Endothelial cell (in vitro differentiated cells): ENCODE measurements at regions not wholly inside any gene's neighbourhood (a gene's known extent, or its start where the extent isn't known, plus 50 kb on each side); places are given as distances from the start of the nearest gene placed in this dataset.

ENCODE experiments used
- DNase-seq: peaks from one replicate; pipeline ENCODE4 v3.0.0; 2021; ENCODE audit warnings: low spot score
- H3K27ac Mint-ChIP-seq: one replicate; pipeline ENCODE4 v1.8.0; 2021; ENCODE audit warnings: mixed read lengths, inconsistent platforms; ENCODE audit not compliant: unreplicated experiment
- H3K27me3 Mint-ChIP-seq: one replicate; pipeline ENCODE4 v1.8.0; 2021; ENCODE audit warnings: mild to moderate bottlenecking, moderate library complexity, mixed read lengths, inconsistent platforms; ENCODE audit not compliant: unreplicated experiment
- H3K36me3 Mint-ChIP-seq: one replicate; pipeline ENCODE4 v1.8.0; 2021; ENCODE audit warnings: mild to moderate bottlenecking, low read depth, mixed read lengths, inconsistent platforms; ENCODE audit not compliant: unreplicated experiment
- H3K4me1 Mint-ChIP-seq: one replicate; pipeline ENCODE4 v1.8.0; 2021; ENCODE audit warnings: mild to moderate bottlenecking, mixed read lengths, inconsistent platforms; ENCODE audit not compliant: unreplicated experiment
- H3K4me3 Mint-ChIP-seq: one replicate; pipeline ENCODE4 v1.8.0; 2021; ENCODE audit warnings: mild to moderate bottlenecking, mixed read lengths, inconsistent platforms; ENCODE audit not compliant: unreplicated experiment
- H3K9me3 Mint-ChIP-seq: one replicate; pipeline ENCODE4 v1.8.0; 2021; ENCODE audit warnings: mixed read lengths, inconsistent platforms; ENCODE audit not compliant: unreplicated experiment
- CTCF ChIP-seq: fragments of 200-600 bp; sonication (generic); IDR thresholded peaks from one replicate; pipeline ENCODE4 v1.5.0; 2021; ENCODE audit warnings: antibody characterized with exemption; ENCODE audit not compliant: unreplicated experiment

DNA sequence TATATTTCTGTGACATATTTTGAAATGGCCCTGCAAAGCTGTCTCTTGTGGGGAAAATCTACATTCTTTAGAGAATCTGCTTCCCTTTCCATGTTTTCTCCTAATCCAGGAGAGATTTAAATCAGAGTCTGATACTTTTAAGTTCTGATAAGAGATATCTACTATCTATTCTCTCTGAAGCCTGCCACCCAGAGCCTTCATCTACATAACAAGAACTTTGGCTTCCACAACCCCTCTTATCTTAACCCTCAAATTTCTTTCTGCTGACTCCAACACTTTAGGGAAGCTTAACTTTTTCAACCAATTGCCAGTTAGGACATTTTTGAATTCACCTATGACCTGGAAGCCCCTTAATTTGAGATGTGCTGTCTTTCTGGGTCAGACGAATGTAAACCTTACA, 965.2 kb downstream of the TBC1D22A start:
- no peak overlapping the region for H3K27ac Mint-ChIP-seq
- H3K4me1 Mint-ChIP-seq: no peaks in the 10 kb centered on the region
- H3K9me3 Mint-ChIP-seq: peaks cover 16% of the 10 kb centered on the region
- H3K36me3 Mint-ChIP-seq: peaks cover 8% of the 10 kb centered on the region
- no peaks in the 10 kb centered on the region for H3K27me3 Mint-ChIP-seq
- no peak for DNase-seq
- TF ChIP-seq CTCF: no peak
- no peak overlapping the region for H3K4me3 Mint-ChIP-seq

GRCh38 chr22:47724751-47725150, 962.3 kb downstream of the TBC1D22A start:
- Mint-ChIP-seq H3K4me3 (no peak overlapping the region), H3K27ac (no peak overlapping the region), H3K27me3 (no peaks in the 10 kb centered on the region), H3K9me3 (peaks cover 4% of the 10 kb centered on the region), H3K4me1 (no peaks in the 10 kb centered on the region), H3K36me3 (no peaks in the 10 kb centered on the region)
- no peak for TF ChIP-seq CTCF
- no peak for DNase-seq

DNA sequence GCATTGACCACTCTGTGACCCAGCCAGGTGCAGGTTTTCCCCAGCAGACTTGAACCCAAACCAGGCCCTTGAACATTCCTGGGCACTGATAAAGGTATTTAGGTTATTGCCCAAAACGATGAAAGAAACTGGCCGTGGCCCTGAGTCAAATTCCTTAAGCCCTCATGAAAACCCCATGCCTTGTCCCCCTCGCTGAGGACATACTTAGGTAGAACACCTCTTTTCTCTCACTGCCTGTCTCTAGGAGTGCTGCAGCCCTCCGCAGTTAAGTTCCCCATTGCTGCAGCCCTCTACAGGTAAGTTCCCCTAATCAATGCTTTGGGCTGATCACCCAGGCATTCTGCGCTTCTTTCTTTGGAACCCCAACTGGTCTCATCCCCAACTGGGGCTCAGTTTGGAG, 961.6 kb downstream of the TBC1D22A start:
- Mint-ChIP-seq H3K4me1 (no peaks in the 10 kb centered on the region), H3K9me3 (peaks cover 4% of the 10 kb centered on the region), H3K27ac (no peak overlapping the region), H3K36me3 (no peaks in the 10 kb centered on the region), H3K27me3 (no peaks in the 10 kb centered on the region), H3K4me3 (no peak overlapping the region)
- TF ChIP-seq CTCF: no peak
- no peak for DNase-seq

DNA sequence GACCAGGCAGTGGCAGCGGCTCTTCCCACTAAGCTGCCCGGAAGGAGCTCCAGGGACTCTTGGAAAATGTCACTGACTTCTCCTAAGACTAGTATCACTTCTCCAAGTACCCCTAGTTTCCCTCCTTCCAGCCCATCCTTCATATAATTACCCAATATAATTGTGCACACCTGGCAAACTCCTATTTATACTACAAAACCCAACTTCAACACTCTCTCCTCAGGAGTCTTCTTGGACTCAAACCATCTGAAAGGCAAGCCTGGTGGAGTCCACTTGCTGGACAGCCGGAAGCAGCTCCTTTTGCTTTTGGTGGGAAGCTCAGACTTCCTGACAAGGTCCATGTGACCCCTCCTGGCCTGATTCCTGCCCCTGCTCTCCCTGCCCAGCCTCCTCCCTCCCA, 955.9 kb downstream of the TBC1D22A start:
- Mint-ChIP-seq H3K27ac (no peak overlapping the region), H3K4me1 (no peaks in the 10 kb centered on the region), H3K27me3 (peaks cover 4% of the 10 kb centered on the region), H3K4me3 (no peak overlapping the region), H3K36me3 (no peaks in the 10 kb centered on the region), H3K9me3 (peaks cover 15% of the 10 kb centered on the region)
- TF ChIP-seq CTCF: no peak
- DNase-seq: no peak

DNA sequence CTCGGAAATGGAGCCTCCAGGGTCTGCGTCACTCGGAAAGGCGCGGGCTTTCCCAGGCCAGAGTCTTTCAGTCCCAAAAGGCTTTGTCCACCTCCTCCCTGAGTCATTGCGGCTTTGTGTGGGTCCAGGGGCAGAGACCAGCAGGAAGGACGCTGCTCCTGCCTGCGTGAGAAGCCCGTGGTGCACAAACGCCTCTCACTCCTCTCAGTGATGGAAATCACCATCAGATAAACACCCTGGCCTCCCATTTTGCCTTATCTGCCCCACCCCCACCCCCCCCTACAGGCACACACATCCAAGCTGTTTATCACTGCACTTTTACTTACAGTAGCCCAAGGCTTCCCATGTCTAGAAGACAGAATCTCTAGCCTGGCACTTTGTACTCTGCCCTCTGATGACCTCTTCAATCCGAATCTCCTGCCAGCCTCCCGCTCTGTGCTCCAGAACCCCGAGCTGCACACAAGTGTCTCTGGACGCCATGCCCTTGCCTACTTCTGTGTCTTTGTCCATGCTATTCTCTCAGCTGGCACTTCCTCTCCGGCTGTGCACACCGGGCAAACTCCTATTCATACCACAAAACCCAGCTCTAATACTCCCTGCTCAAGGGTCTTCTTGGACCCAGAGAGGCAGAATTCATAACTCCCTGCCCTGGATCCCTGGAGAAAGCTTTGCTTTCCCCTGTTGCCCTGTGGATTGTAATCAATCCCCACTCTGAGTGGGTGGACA, 954.6 kb downstream of the TBC1D22A start:
- Mint-ChIP-seq H3K4me3 (no peak overlapping the region), H3K4me1 (no peaks in the 10 kb centered on the region)

More for the DNA sequence above, 954.6 kb downstream of the TBC1D22A start:
- TF ChIP-seq CTCF: no peak
- DNase-seq: no peak
- no peaks in the 10 kb centered on the region for H3K36me3 Mint-ChIP-seq
- no peak overlapping the region for H3K27ac Mint-ChIP-seq
- peaks cover 24% of the 10 kb centered on the region for H3K9me3 Mint-ChIP-seq
- H3K27me3 Mint-ChIP-seq: peaks cover 8% of the 10 kb centered on the region
